ENCODE measurements at regions not wholly inside any gene's neighbourhood (a gene's known extent, or its start where the extent isn't known, plus 50 kb on each side); places are given as distances from the start of the nearest gene placed in this dataset.

DNA sequence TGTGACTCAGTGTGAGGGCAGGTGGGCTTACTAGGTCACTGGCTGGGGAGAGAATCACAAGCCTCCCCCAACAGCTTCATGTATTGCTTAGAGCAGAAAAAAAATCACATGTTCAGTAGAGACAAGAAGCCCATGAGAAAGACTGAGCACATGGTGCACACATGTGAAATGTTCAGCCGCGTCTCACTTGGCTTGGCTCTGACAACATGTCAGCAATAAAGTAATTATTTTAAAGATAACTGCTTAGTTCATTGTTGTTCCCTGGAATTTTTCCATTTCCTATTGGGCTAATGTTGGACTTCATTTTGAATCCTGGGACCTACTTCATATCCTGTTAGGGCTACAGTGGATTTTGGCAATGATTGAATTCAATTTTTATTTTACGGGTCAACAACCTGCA lies 222.6 kb downstream of the C6orf118 start:
- H3K27ac ChIP-seq (ENCODE audit: low read depth in 1 of 2, low read length in 2 of 2), result no peak overlapping the region
- no peak overlapping the region for H3K4me3 Mint-ChIP-seq
- CTCF ChIA-PET, result no interaction called here
- H3K27me3 ChIP-seq (ENCODE audit: control insufficient read depth in 1 of 2, insufficient read depth in 2 of 2, low read length in 2 of 2), result no peaks in the 10 kb centered on the region
- H3K36me3 ChIP-seq (ENCODE audit: insufficient read depth, low read length), result no peaks in the 10 kb centered on the region
- H3K27me3 Mint-ChIP-seq, result no peaks in the 10 kb centered on the region
- no peaks in the 10 kb centered on the region for H3K36me3 Mint-ChIP-seq (ENCODE audit: low read depth)
- intact Hi-C loops (cut with DNase I, micrococcal nuclease), result no loop called here
- H3K9me3 ChIP-seq (ENCODE audit: control insufficient read depth in 1 of 2, insufficient read depth in 1 of 2, low read length in 2 of 2), result peaks cover 0 to 5% of the 10 kb centered on the region in 2 experiments
- no peak overlapping the region for H3K4me3 ChIP-seq (ENCODE audit: low read length)
- no peak for ATAC-seq (ENCODE audit: poor library complexity)
- TF ChIP-seq, protein P1, sequence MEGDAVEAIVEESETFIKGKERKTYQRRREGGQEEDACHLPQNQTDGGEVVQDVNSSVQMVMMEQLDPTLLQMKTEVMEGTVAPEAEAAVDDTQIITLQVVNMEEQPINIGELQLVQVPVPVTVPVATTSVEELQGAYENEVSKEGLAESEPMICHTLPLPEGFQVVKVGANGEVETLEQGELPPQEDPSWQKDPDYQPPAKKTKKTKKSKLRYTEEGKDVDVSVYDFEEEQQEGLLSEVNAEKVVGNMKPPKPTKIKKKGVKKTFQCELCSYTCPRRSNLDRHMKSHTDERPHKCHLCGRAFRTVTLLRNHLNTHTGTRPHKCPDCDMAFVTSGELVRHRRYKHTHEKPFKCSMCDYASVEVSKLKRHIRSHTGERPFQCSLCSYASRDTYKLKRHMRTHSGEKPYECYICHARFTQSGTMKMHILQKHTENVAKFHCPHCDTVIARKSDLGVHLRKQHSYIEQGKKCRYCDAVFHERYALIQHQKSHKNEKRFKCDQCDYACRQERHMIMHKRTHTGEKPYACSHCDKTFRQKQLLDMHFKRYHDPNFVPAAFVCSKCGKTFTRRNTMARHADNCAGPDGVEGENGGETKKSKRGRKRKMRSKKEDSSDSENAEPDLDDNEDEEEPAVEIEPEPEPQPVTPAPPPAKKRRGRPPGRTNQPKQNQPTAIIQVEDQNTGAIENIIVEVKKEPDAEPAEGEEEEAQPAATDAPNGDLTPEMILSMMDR (IDR thresholded peaks at IDR 0.05), result no peak
- DNase-seq, result no peak
- no peak overlapping the region for H3K27ac Mint-ChIP-seq
- H3K4me1 Mint-ChIP-seq (ENCODE audit: low read depth), result no peaks in the 10 kb centered on the region
- POLR2A ChIA-PET, result no interaction called here
- H3K9me3 Mint-ChIP-seq, result peaks cover 12% of the 10 kb centered on the region
- no peaks in the 10 kb centered on the region for H3K4me1 ChIP-seq (ENCODE audit: insufficient read depth, low read length)

DNA sequence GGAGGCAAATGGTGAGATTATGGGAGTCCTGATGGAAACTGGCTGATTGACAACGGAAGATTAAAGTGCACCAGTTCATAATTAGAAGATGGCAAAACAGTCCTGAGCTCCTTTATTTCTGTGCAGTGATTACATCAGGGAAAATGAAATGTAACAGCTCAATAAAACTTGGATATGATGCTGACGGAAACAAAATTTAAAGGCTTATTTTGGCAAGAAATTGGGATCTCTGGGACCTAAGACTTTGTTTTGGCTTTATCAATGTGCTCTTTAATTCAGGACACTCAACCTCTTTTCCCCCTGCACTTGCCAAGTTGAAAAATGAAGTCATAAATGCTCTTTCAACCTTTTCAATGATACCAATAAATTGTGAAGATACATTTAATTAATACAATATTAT lies 226.8 kb downstream of the C6orf118 start:
- peaks cover 3% of the 10 kb centered on the region for H3K9me3 Mint-ChIP-seq
- intact Hi-C loops (cut with DNase I, micrococcal nuclease), result no loop called here

DNA sequence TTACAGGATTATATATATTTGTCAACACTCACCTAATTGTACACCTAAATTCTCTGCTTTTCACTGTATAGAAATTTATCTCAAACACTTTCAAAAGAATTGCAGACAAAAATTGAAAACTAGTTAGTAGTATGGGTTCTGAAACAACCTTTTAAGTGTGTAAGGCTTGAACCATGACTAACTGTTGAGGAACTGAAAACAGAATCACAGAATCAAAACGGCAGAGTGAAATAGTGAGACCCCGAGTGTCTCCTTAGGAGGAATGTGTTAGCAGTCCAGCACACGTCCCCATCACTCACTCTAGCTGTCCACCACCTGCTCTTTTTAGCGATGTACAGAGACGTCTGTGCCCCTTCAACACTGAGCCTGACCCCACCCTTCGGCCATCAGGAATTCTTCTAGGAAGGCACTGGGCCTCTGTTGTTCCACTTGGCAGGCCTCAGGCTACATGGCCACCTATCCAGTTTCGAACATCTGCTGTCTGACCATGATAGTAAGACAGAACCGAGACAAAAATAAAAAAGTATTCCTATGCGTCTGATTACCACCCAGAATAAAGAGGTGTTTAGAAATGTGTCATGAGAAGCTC lies 227.4 kb downstream of the C6orf118 start:
- Histone ChIP-seq H3K27me3 (ENCODE audit: control insufficient read depth in 1 of 2, insufficient read depth in 2 of 2, low read length in 2 of 2) (no peaks in the 10 kb centered on the region), H3K27ac (ENCODE audit: low read depth in 1 of 2, low read length in 2 of 2) (no peak overlapping the region), H3K36me3 (ENCODE audit: insufficient read depth, low read length) (no peaks in the 10 kb centered on the region), H3K4me3 (ENCODE audit: low read length) (no peak overlapping the region), H3K9me3 (ENCODE audit: control insufficient read depth in 1 of 2, insufficient read depth in 1 of 2, low read length in 2 of 2) (no peaks in the 10 kb centered on the region), H3K4me1 (ENCODE audit: insufficient read depth, low read length) (no peaks in the 10 kb centered on the region)
- POLR2A ChIA-PET, result no interaction called here
- ATAC-seq (ENCODE audit: poor library complexity), result no peak
- TF ChIP-seq, protein P1 (IDR thresholded peaks at IDR 0.05), result no peak
- intact Hi-C loops (cut with DNase I, micrococcal nuclease), result no loop called here
- DNase-seq, result no peak
- Mint-ChIP-seq H3K27ac (no peak overlapping the region), H3K9me3 (no peaks in the 10 kb centered on the region), H3K4me3 (no peak overlapping the region), H3K36me3 (ENCODE audit: low read depth) (no peaks in the 10 kb centered on the region), H3K27me3 (no peaks in the 10 kb centered on the region), H3K4me1 (ENCODE audit: low read depth) (no peaks in the 10 kb centered on the region)
- CTCF ChIA-PET, result no interaction called here

More for the DNA sequence above, 226.8 kb downstream of the C6orf118 start:
- no peak overlapping the region for H3K27ac Mint-ChIP-seq
- H3K4me1 Mint-ChIP-seq (ENCODE audit: low read depth), result no peaks in the 10 kb centered on the region
- H3K4me3 ChIP-seq (ENCODE audit: low read length), result no peak overlapping the region
- H3K27me3 Mint-ChIP-seq, result no peaks in the 10 kb centered on the region
- no peaks in the 10 kb centered on the region for H3K9me3 ChIP-seq (ENCODE audit: control insufficient read depth in 1 of 2, insufficient read depth in 1 of 2, low read length in 2 of 2)
- no peak overlapping the region for H3K27ac ChIP-seq (ENCODE audit: low read depth in 1 of 2, low read length in 2 of 2)
- POLR2A ChIA-PET, result no interaction called here
- no peaks in the 10 kb centered on the region for H3K27me3 ChIP-seq (ENCODE audit: control insufficient read depth in 1 of 2, insufficient read depth in 2 of 2, low read length in 2 of 2)
- TF ChIP-seq, protein P1 (IDR thresholded peaks at IDR 0.05), result no peak
- H3K4me1 ChIP-seq (ENCODE audit: insufficient read depth, low read length), result no peaks in the 10 kb centered on the region
- no peaks in the 10 kb centered on the region for H3K36me3 Mint-ChIP-seq (ENCODE audit: low read depth)
- CTCF ChIA-PET, result no interaction called here
- ATAC-seq (ENCODE audit: poor library complexity) (no peak), DNase-seq (no peak)
- no peaks in the 10 kb centered on the region for H3K36me3 ChIP-seq (ENCODE audit: insufficient read depth, low read length)
- no peak overlapping the region for H3K4me3 Mint-ChIP-seq

Measured in CD4-positive, alpha-beta T cell (primary cell).